ENCODE measurements at regions not wholly inside any gene's neighbourhood (a gene's known extent, or its start where the extent isn't known, plus 50 kb on each side); places are given as distances from the start of the nearest gene placed in this dataset.
"Not testable (repeated sequence)": the region's sequence is repeated elsewhere in the genome, so short reads cannot be mapped to it uniquely, and the experiment has no call there.

DNA sequence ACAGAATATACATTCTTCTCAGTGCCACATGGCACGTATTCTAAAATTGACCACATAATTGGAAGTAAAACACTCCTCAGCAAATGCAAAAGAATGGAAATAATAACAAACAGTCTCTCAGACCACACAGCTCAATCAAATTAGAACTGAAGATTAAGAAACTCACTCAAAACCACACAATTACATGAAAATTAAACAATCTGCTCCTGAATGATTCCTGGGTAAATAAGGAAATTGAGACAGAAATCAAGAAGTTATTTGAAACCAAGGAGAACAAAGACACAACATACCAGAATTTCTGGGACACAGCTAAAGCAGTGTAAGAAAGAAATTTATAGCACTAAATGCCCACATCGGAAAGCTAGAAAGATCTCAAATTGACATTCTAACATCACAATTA is 637.3 kb downstream of the ANKRD50 start:
- not testable (repeated sequence) for DNase-seq

DNA sequence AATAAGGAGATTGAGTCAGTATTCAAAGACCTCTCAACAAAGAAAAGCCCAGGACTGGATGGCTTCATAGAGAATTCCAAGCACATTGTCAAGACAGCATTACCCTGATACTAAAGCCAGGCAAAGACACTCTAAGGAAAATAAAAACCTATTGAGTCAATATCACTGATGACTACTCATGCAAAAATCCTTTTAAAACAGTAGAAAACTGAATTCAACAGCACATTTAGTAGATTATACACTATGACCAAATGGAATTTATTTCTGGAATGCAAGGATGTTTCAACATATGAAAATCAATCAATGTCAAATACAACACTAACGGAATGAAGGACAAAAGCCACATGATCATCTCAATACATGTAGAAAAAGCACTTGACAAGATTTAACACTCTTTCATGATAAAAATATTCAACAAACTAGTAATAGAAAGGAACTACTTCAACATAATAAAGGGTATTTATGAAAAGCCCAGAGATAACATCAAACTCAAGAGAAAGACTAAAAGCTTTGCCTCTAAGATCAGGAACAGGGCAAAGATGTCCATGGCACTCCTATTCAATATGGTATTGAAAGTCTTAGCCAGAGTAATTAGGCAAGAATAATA is 633.3 kb downstream of the ANKRD50 start:
- peak; percentile 70 for DNase-seq

GRCh38 chr4:124083711-124084110 is 628.8 kb downstream of the ANKRD50 start:
- no peak for DNase-seq

GRCh38 chr4:124085561-124086180 is 626.9 kb downstream of the ANKRD50 start:
- peak; percentile 63 for DNase-seq

GRCh38 chr4:124090021-124090420 is 622.5 kb downstream of the ANKRD50 start:
- DNase-seq: no peak

GRCh38 chr4:124092101-124092500 is 620.4 kb downstream of the ANKRD50 start:
- DNase-seq: no peak

DNA sequence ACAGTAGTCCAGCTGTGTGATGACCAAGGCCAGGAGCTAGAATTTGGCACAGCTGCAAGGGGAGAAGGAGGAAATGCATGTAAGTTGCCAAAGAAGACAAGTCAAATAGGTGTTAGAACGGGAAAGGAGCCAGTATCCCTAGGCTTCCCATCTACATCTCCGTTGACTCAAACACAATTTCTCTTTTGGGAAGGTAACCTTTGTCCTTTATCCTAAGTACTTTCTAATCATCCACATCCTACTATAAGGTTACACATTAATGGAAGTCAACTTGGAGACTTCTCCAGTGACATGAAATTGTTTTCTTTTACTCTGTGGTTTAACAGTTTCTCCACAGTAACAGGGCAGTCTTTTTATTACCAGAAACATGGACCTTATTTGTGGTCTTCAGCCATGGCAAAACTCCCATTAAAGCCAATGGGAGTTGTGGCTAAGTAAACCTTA is 620.0 kb downstream of the ANKRD50 start:
- no peak for DNase-seq

DNA sequence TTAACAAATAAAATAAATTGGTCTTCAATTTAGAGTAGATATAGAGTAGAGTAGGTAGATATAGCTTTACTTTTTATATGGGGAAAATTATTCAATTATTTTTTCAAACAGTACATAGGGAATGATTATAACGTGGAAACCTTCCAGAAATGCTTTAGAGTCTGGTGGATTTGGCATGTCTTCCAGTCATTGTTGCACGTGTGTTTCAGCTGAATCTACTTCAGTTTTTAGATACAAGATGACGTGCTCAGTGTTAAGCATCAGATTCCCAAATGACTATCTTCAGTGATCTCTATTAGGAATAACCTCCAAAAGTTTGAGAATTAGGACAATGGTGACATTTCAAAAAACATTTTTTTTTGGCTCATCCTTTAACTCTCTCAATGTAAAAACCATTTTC is 616.9 kb downstream of the ANKRD50 start:
- DNase-seq: no peak

GRCh38 chr4:124096290-124096689 is 616.2 kb downstream of the ANKRD50 start:
- DNase-seq: no peak

DNA sequence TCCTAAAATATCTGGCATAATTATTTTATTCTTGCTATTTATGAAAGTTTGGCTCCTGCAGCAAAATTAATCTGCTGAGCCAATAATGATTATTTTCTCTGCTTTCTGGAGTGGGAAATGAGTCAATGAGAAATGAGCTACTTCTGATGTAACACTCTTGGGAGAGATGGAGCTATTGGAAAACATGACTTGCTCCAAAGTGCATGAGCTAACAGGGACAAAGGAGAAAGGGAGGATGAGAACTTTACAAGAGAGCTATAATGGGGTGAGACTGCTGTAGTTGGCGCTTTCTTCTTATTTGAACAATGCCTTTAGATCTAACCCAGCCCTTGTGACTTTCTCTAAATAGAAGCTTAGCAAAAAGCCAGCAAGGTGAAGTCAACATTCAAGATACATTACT is 615.1 kb downstream of the ANKRD50 start:
- no peak for DNase-seq

GRCh38 chr4:124104101-124104500 is 608.4 kb downstream of the ANKRD50 start:
- no peak for DNase-seq

- no peak for DNase-seq
These were observed 607.9 kb downstream of the ANKRD50 start for GRCh38 chr4:124104628-124105027.

DNA sequence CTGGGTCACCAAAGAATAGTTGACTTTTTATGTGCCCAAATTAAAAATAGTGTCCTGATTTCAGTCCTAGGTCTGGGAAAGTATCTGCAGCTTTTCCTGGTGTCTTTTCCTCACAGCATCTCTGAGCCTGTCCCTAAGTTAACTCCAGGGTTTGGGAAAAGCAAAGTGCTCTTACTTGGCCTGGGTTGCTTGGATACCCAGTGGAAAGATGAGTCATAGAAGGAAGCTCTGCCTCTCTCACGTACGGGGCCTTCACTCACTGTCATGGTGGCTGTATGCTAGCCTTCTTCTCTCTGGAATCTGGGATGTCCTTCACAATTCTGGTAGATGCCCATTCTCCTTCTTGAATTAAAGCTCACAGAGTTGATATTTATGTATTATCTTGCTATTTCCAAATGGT is 607.3 kb downstream of the ANKRD50 start:
- no peak for DNase-seq

GRCh38 chr4:124111411-124111810 is 601.1 kb downstream of the ANKRD50 start:
- no peak for DNase-seq

DNA sequence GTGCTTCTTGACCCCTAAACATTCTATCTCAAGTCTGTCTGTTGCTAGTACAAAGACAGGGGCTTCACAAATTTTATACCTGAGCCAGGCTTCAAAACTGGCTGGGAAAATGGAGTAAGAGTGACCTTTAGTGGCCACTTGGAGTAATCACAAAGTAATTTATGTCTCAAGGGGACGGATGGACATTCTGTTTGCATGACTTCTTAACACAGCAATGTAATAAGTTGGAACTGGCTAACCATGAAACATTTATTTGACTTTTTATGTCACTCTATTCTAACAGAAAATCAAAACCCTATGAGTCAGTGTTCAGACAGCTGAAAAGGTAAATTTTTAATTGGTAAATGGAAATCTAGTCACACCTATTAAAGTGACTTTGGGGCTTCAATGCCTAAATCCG is 600.6 kb downstream of the ANKRD50 start:
- peak; percentile 24 for DNase-seq

GRCh38 chr4:124118061-124118460 is 594.5 kb downstream of the ANKRD50 start:
- no peak for DNase-seq

DNA sequence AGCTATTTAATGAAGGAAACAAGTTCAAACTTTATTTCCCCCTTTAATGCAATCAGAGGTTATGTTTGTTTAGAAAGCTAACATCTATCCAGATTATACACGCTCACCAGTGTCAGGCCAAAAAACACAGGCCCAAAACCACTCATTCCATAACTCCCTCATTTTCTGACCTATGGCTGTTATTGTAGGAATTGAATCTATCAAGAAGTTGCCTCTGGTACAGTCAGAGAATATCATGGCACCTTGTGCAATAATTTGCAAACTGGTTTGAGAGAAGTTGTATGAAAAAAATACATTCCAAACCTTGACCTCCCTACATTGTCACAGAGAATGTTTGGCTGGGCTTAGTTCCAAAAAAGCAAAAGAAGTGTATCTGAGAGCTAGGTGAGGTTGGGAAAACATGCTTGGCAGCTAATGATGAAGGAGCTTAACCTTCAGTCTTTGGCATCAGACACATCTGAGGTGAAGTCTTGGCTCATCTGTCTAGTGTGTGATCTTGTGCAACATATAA is 591.0 kb downstream of the ANKRD50 start:
- peak; percentile 78 for DNase-seq

- DNase-seq: no peak
These were observed 589.4 kb downstream of the ANKRD50 start for GRCh38 chr4:124123181-124123580.

GRCh38 chr4:124123721-124124120 is 588.8 kb downstream of the ANKRD50 start:
- DNase-seq: no peak

DNA sequence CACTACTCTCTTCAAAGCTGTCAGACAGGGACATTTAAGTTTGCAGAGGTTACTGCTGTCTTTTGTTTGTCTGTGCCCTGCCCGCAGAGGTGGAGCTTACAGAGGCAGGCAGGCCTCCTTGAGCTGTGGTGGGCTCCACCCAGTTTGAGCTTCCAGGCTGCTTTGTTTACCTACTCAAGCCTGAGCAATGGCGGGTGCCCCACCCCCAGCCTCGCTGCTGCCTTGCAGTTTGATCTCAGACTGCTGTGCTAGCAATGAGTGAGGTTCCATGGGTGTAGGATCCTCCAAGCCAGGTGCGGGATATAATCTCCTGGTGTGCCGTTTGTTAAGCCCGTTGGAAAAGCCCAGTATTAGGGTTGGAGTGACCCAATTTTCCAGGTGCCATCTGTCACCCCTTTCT is 581.2 kb downstream of the ANKRD50 start:
- not testable (repeated sequence) for DNase-seq

- DNase-seq: no peak
These were observed 580.4 kb downstream of the ANKRD50 start for GRCh38 chr4:124132161-124132560.

DNA sequence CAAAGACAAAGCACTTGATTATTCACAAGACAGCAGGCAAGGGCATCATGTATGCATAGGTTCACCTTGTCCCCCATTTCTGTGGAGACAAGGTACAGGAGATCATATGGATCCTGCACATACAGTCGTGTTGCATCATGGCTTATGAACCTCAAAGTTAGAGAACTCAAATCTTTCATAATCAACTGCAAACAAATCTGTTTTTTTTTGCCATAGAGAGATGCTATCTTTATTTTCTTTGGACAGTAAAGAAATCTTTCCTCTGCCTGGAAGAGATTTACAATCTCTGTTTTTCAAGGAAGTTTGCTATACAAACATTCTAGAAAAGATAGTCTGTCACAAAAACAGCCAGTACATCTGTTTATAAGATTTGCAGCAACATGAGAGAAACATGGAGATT is 578.8 kb downstream of the ANKRD50 start:
- no peak for DNase-seq

- DNase-seq: peak; percentile 57
These were observed 577.1 kb downstream of the ANKRD50 start for GRCh38 chr4:124135409-124135813.

GRCh38 chr4:124139044-124139443 is 573.5 kb downstream of the ANKRD50 start:
- no peak for DNase-seq

- DNase-seq: no peak
These were observed 568.9 kb downstream of the ANKRD50 start for GRCh38 chr4:124143632-124144031.

Data from NCI-H226 (cell line).